Stimulated activated CD8-positive, alpha-beta memory T cell treated with anti-CD3 and anti-CD28 coated beads, Interleukin-7, amount 100 ng/mL, for 48 hours (primary cell): ENCODE measurements at regions not wholly inside any gene's neighbourhood (a gene's known extent, or its start where the extent isn't known, plus 50 kb on each side); places are given as distances from the start of the nearest gene placed in this dataset.

Experiments used
- DNase-seq, 2 donors: peaks; one replicate each; pipeline ENCODE4 v3.0.0-alpha.2; 2020; ENCODE audit warnings: low read depth in 1 of 2; ENCODE audit errors: extremely low read depth in 1 of 2

DNA sequence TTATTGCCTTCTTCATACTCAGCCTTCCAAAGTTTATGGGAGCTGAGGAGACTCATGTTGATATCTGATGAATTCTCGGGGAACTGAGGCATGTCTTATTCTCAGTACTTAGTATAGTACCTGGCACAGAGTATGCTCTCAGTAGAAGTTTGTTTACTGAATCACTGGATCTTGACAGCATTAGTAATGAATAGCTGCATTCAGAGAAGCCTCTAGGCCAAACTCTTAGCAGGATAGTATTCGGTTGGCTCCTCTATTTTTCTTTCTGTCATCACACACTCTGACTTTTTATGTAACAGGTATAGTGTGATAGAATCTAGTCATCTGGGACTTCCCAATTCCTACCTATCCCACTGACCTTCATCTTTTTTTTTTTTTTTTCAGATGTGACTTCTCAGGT is 566.4 kb upstream of the MAN1A1 start:
- no peak for DNase-seq

DNA sequence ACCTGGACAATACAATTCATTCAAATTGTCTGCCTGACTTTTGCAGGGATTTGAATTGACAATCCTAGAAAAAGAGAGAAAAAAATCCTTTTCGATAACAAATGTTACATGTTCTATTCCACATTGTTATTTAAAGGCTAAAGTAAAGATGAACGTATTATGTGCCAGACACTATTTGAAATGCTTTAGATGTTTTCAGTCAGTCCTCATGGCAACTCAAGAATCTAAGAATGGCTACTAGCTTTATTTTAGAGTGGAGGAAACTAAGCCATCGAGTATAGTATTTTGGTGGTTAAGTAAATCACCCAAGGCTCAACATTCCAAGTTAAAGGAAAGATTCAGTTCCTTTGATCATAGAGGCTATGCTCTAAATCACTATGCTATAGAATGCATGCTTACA is 558.6 kb upstream of the MAN1A1 start:
- DNase-seq = no peak

DNA sequence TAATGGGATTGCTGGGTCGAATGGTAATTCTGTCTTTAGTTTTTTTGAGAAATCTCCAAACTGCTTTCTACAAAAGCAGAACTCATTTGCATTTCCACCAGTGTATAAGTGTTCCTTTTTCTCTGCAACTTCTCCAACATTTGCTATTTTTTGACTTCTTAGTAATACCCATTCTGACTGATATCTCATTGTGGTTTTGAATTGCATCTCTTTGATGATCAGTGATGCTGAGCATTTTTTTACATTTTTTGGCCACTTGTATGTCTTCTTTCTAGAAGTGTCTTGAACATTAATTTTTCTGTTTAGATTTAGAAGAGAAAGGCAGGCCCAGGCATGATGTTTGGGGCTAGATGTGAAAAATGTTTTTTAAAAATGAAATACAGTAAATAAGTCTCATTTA is 553.1 kb upstream of the MAN1A1 start:
- no peak for DNase-seq

DNA sequence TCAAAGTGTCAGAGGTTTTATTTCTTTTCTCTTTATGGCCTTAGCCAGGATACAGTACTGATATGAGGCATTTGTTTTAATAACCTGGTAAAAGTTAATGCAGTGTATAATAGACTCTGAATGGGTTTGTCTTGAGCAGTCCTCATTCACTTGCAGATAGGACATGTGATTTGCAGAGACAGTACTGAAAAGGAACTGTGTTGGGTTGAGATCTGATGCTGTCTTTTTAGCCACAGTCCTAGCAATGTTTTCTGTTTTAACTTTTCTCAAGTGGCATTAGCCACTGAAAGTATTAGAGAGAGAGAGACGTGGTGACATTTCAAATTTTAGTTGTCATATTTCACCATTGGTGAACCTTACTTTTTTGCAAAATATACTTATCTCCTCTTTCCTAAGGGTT is 547.2 kb upstream of the MAN1A1 start:
- no peak for DNase-seq

DNA sequence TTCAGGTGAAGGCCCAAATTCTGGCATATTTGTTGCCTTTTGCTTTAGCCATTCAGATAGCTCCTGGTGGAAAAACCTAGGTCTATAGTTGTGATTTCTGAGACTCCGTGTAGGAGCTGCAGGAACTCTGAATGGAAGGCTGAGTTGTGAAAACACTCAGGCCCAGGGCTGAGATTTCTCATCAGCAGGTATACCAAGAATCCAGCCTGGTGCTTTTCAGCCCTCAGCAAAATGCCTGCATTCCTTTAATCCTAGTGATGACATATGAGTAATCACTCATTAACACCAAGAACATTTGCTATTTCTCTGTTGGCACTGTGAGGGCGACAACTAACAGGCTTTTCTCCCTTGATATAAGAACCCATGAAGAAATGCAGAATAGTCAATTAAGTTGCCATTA is 546.1 kb upstream of the MAN1A1 start:
- DNase-seq = no peak

DNA sequence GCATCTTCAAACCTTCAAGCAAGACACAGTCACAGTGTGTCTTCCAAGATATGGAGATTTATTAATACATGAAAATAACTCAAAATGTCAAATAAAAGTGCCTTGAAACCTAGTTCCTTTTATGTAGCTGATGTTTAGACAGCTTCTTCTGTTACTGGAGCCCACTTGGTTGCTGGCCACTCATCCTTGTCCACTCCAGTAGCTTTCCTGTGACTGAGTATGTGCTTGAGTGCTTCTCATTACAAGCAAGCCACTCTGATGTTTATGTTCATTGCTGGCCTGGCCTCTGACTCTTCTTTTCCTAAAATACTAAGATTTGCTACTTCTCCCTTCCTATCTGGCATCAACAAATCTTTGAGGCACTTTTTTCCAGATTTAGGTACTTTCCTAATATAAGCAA is 545.2 kb upstream of the MAN1A1 start:
- DNase-seq = no peak

DNA sequence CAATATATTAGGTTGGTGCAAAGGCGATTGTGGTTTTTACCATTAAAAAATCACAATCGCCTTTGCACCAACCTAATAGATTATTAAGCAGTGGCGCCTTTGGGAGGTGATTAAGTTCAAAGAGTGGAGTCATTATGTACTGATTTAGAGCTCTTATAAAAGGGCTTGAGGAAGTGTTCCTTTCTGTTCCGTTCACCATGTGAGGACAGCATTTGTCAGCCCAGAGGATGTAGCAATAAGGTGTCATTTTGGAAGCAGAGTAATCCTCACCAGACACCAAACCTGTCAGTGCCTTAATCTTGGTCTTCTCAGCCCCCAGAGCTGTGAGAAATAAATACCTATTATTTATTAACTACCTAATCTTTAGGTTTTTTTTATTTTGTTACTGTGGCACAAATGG is 542.1 kb upstream of the MAN1A1 start:
- no peak for DNase-seq

DNA sequence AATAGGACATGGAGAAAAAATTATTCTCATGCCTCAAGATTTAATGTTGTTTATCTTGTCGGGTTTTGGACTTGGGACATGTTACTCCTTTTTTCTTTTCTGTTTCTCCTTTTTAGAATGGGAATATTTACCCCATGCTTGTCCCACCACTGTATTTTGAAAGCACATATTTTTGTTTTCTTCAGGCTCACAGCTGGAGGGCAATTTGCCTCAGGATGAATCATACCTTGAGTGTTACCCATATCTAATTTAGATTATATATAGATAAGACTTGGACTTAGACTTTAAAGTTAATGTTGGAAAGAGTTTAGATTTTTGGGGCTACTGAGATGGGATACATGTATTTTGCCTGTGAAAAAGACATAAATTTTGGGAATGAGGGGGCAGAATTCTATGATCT is 541.6 kb upstream of the MAN1A1 start:
- no peak for DNase-seq

DNA sequence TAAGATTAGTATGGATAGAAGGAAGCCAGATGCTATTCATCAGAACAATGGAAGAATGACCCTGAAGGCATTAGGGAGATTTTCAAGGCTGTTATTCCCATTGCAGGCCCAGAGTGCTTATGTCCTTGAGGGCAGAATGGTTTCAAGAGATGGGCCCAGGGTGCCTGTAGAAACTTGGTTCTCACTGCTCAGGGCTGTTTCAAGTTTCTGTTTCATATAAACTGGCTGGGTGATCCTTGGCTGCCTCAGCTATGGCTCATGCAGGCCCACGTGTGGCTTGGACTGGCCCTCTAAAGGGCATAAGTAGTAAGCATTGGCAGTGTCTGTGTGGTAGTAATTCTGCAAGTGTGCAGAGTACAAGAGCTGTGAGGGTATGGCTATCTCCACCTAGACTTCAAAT is 540.9 kb upstream of the MAN1A1 start:
- DNase-seq = no peak

DNA sequence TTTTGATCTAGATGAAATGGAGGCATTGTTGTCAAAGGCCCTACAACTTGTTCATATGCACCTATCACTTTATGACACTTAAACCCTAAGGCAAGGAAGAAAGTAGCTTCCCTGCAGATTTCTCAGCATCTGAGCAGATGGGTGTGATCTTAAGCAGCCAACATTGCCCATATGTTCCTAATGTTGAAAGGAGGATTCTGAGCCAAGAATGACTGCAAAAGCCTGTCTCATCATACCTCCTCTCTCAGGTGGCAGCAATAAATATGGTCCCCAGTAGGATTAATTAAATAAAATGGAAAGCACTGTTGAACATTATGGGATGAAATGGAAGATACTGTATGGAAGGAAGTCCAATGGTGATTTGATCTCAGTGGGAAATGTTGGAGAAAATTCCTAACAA is 538.1 kb upstream of the MAN1A1 start:
- DNase-seq = no peak

DNA sequence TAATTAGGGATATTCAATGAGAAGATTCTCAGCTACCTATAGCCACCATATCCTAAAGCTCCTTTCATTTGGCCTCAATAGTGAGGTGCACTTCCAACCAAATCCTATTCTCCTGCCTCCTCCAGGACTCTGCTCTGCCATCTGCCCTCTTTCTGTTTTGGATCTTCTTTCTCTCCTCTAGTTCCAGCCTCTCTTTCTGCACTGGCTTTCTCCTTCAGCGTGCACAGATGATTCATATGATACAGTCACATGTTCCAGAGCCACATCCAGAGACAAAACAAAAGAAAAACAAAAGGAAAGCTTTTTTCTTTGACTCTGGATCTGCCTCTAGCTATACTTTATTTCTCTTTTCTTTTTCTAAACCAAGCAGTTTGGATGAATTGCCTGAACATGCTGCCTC is 531.9 kb upstream of the MAN1A1 start:
- no peak for DNase-seq

DNA sequence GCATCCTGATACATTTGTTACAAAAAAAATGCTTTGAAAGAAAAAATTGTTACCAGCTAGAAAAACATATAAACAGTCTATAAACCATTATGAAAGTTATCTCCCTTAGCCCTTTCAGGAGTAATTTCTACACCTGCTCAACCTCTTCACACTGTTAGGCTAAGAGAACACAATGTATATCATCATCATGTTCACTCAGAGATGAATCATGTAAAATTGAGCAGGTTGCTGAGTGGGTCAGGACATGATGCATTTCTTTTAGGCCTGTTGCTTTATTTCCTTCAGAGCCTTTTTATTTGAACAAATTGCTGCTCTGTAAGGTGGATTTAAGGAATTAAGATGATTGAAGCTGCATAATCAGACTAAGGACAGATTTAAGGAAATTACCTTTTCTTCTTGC is 531.3 kb upstream of the MAN1A1 start:
- no peak for DNase-seq

DNA sequence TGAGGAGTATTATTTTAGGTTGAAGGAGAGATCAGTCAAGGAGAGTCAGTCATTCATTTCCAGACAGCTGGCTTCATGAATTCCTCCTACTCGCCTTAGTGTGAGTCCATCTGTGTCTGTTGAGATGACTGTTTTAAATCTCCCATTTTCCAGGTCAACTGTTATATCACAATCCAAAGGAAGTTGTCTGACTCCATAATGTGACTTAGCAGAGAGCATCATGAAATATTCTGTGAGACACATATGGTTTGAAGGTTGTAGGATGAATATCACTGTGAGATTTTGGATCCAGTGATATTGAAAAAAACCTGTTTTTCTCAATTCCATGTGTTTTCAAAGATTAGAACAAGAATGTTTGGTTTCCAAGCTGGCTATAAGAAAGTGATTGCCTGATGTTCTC is 530.2 kb upstream of the MAN1A1 start:
- DNase-seq = no peak

DNA sequence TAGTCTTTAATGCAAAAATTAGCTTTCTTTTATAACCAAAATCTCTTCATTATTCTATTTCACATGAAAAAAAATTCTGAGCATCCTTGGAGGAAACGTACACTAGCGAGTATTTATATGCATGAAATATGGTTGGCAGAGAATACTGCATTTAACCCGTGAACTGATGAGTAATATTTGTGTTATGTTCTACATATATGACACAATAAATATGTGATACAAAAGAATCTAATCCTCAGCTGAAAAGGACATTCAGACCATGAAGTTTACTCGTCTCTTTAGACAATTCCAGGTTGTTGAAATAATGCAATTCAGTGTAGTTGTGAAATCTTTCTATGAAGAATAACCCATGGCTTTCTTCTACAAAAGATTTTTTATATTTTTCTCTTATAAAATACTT is 524.8 kb upstream of the MAN1A1 start:
- no peak for DNase-seq

DNA sequence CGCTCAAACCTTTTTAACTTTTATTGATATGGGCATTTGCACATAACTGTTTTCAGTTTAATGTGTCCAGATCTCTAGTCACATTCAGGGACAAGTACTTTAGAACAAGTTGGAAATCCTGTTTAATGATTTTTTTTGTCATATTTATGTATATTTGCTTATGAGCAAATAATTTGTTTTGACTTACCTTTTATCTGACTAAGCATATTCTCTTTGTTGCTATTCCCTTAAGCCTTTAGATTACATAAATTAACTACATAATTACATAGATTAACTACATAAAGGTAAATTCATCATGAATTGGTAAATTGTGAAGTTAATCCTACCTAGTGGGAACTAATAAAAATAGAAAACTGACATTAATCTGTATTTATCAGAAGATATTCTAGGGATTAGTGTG is 523.5 kb upstream of the MAN1A1 start:
- DNase-seq = no peak

DNA sequence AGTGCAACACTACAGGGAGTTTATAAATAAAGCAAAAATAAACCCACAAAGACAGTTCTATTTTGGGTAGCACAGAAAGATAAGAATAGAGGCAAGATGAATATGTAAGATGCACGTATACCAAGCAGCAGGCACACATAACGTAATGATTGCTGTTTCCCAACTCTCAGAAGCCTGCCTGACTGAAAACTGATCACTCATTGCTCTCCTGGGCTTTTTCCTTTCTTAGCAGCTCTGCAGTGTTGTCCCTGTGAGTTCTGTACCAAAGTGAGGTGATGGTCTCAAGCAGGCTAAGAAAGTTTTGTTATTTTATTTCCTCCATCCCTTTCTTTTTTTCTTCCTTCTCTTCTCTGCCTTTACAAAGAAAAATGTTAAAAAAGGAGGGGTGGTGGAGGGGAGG is 522.0 kb upstream of the MAN1A1 start:
- DNase-seq = no peak

DNA sequence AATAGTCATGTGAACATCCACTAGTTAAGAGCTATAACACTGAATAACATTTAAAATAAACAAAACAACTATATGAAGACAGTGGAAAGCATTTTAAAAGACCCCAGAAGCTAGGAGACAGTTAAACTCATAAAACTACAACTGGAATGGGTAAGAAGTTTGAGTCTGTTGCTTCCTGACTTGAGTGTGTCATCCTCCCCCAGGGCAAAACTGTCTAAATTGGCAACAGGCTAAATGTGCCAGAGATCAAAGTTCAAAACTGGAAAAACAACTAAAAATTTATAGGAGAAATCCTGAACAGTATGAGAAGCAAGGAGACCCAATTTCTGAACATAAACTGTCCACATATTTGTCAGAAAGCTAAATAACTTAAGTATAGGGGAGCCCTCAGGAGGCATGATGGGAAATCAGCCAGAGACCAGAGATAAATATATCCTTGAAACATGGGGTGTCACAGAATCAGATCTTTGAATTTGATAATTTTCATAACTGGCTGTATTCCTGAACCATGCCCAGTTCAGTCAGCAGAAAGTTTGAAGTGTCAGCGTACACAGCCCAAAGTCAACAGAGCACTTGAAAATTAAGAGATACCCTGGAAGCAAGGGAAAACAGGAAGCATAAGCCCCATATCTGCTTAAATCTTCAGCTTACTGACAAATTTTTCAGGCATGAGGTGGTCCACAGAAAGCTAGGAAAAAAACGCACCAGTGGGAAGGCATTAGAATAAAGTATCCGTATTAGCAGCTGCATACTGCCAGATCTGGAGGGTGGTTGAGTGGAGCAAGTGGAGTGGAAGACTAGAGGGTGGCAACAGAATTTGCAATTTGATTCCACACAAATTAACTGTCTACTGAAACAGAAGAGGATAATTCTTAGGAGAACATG is 516.1 kb upstream of the MAN1A1 start:
- no peak for DNase-seq

DNA sequence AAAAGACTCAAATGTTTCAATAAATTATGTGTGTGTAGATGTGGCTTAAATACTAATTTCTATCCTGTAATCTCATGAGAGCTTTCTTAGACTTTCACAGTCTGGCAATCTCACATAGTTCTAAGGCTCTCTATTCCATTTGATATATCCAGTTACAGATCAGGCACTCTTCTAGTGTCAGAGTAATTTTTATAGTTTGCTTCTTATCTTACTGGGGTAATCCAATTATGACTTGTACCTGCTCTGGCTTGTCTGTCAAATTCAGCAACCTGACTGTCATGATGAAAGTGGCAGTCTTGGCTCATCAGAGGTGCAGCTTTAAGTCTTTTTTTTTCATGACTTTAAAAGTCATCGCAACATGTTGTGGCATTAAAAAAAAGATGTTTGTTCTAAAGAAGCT is 513.2 kb upstream of the MAN1A1 start:
- DNase-seq = no peak

DNA sequence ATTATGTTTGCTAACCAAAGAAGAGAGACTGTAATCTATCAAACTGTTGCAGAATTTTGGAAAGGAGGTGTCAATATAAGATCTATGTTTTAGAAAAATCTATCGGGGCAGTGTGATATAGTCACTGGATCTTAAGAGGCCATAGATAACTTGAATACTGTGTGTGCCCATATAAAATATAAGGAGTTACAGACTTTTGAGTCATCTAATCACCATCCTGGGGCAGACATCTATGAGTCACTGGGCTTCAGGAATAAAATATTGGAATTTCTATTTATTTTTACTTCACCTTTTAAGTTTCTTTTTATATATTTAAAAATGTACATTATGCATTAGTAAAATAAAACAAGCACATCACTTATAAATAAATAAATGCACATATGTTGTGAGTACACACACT is 509.3 kb upstream of the MAN1A1 start:
- DNase-seq = no peak

DNA sequence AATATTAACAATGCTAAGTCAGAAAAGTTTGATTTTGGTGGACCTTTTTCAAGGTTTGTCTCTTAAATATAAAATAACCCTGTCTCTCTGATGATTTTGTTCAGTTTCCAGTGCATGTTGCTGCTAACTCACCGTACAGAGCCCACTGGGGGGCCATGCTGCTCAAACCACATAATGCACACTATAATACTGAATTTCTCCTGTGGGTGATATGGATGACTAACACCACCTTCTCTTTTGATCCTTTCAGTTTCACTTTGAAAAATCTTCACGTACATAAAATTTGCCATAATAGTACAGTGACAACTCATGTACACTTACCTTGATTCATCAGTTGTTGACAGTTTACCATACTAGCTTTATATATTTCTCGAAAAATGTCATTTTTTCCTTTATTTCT is 506.6 kb upstream of the MAN1A1 start:
- peak; percentile 2 to 3 for DNase-seq

DNA sequence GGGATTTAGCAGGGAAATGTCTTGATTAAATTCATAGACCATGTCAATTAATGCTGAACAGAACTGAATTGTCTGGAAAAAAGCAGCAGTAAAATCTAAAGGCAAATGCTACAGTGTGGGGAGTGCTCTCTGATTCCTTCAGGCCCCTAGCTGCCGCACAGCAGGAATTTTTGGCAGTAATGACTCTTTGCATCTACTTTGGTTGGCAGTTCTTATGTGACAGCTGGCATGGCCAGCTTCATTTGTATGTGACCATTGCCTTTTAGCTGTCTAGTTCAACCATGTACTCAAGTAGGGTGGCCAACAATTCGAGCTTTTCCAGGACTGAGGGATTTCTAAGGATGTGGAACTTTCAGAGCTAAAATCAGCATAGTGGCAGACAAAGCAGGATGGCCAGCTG is 499.1 kb upstream of the MAN1A1 start:
- DNase-seq = no peak

DNA sequence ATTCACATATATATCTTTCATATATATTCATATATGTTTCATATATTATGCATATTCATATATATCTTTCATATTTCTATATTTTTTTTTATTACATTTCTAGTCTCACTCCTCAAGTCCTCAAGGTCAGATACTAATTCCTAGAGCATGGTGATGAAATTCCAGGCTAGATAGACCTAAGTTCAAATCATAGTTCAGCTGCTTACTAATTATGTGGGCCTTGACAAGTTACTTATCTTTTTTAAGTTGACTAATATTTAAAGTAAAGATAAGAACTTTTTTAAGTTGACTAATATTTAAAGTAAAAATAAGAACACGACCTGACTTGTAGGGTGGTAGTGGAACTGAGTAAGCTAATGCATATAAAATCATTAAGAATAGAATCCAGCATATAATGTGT is 495.6 kb upstream of the MAN1A1 start:
- no peak for DNase-seq

DNA sequence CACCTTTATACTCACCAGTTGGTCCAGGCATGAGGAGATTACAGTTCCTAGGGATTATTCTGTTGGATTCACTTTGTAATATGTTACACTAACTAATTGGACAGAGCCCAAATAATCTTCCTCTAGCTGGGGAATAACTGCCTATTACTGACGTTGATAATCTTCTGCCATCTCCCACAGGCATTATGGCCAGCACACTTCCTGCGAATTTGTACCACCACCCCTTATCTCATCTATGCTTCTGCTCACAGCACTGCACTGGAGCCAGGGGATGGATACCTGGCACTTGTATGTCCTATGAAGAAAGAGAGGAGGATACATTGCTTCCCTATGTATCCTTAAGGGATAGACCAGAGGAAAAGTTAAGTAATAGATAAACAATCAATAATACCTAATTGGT is 494.8 kb upstream of the MAN1A1 start:
- DNase-seq = no peak
